IMR-90 (cell line): ENCODE measurements at regions not wholly inside any gene's neighbourhood (a gene's known extent, or its start where the extent isn't known, plus 50 kb on each side); places are given as distances from the start of the nearest gene placed in this dataset.
"Not testable (repeated sequence)": the region's sequence is repeated elsewhere in the genome, so short reads cannot be mapped to it uniquely, and the experiment has no call there.

Experiments used
- ATAC-seq: fragments of 200-7000 bp; cut with Tn5 transposase; 2 replicates; pipeline ENCODE4 v1.9.1; 2020; ENCODE audit warnings: low read depth, mild to moderate bottlenecking, moderate library complexity
- BruUV-seq: library from RNA; stranded (reverse); fragments of 400-500 nt; replicated peaks from 2 replicates; lab custom pipeline; 2021; lab: Mats Ljungman, UMichigan
- CTCF ChIA-PET: fragments of 300-600 bp; formaldehyde crosslinking; extraction: SDS; loops from one replicate; lab custom pipeline; 2021; ENCODE audit warnings: antibody characterized with exemption; lab: Yijun Ruan, JAX
- POLR2A ChIA-PET: fragments of 300-600 bp; sonication (Branson Sonifier 250); formaldehyde crosslinking; loops from one replicate; lab custom pipeline; 2022; ENCODE audit warnings: antibody characterized with exemption; ENCODE audit not compliant: unreplicated experiment; lab: Charles Lee
- DNase-seq: peaks from one replicate; pipeline ENCODE4 v3.0.0; 2013
- H2AFZ ChIP-seq: replicated peaks from 2 replicates; pipeline ENCODE3; 2013; ENCODE audit warnings: low read length, mild to moderate bottlenecking; ENCODE audit not compliant: poor library complexity
- H2AK5ac ChIP-seq: 2 replicates; pipeline ENCODE4 v1.6.1; 2013; ENCODE audit warnings: low read depth, low read length, inconsistent platforms
- H2AK9ac ChIP-seq: replicated peaks from 2 replicates; pipeline ENCODE3; 2013; ENCODE audit warnings: mild to moderate bottlenecking, low read depth, low read length, moderate library complexity; ENCODE audit not compliant: poor library complexity
- H2BK120ac ChIP-seq: 2 replicates; pipeline ENCODE4 v1.6.1; 2013; ENCODE audit warnings: low read depth, low read length, inconsistent platforms
- H2BK15ac ChIP-seq: 3 replicates; pipeline ENCODE4 v1.6.1; 2013; ENCODE audit warnings: low read depth, low read length, inconsistent platforms
- H2BK20ac ChIP-seq: 2 replicates; pipeline ENCODE4 v1.6.1; 2013; ENCODE audit warnings: low read depth, mild to moderate bottlenecking, inconsistent platforms, low read length, moderate library complexity
- H2BK5ac ChIP-seq: 2 replicates; pipeline ENCODE4 v1.6.1; 2013; ENCODE audit warnings: mild to moderate bottlenecking, low read depth, low read length, inconsistent platforms; ENCODE audit not compliant: poor library complexity, severe bottlenecking
- H3K14ac ChIP-seq: replicated peaks from 2 replicates; pipeline ENCODE4 v1.6.1; 2013; ENCODE audit warnings: low read depth, low read length, inconsistent platforms
- H3K18ac ChIP-seq: 2 replicates; pipeline ENCODE4 v1.6.1; 2013; ENCODE audit warnings: low read depth, low read length, control low read depth
- H3K23ac ChIP-seq: 2 replicates; pipeline ENCODE4 v1.6.1; 2013; ENCODE audit warnings: low read depth, low read length, inconsistent platforms
- H3K27ac ChIP-seq: 2 replicates; pipeline ENCODE4 v1.5.1; 2013; ENCODE audit warnings: mild to moderate bottlenecking, control low read depth, low read length; ENCODE audit not compliant: insufficient read depth
- H3K27me3 ChIP-seq: 2 replicates; pipeline ENCODE4 v1.6.1; 2013; ENCODE audit warnings: low read length; ENCODE audit not compliant: control insufficient read depth, insufficient read depth
- H3K36me3 ChIP-seq: 2 replicates; pipeline ENCODE4 v1.6.1; 2013; ENCODE audit warnings: low read length, mixed read lengths; ENCODE audit not compliant: control insufficient read depth, insufficient read depth
- H3K4ac ChIP-seq: 2 replicates; pipeline ENCODE4 v1.6.1; 2013; ENCODE audit warnings: low read depth, low read length, inconsistent platforms
- H3K4me1 ChIP-seq: 2 replicates; pipeline ENCODE4 v1.6.1; 2013; ENCODE audit warnings: low read length, mixed read lengths; ENCODE audit not compliant: control insufficient read depth, insufficient read depth
- H3K4me2 ChIP-seq: 2 replicates; pipeline ENCODE4 v1.6.1; 2013; ENCODE audit warnings: low read depth, mild to moderate bottlenecking, control low read depth, low read length, moderate library complexity
- H3K4me3 ChIP-seq: 2 replicates; pipeline ENCODE4 v1.5.1; 2013; ENCODE audit warnings: low read depth, mild to moderate bottlenecking, control low read depth, low read length, moderate library complexity; ENCODE audit not compliant: insufficient read depth
- H3K56ac ChIP-seq: 2 replicates; pipeline ENCODE4 v1.6.1; 2013; ENCODE audit warnings: low read length, inconsistent platforms; ENCODE audit not compliant: insufficient read depth; ENCODE audit errors: extremely low read depth
- H3K79me1 ChIP-seq, 2 experiments: 2 replicates each; pipeline ENCODE4 v1.6.1; 2013; ENCODE audit warnings: low read length in 2 of 2, inconsistent platforms in 1 of 2, low read depth in 1 of 2
- H3K9ac ChIP-seq: 2 replicates; pipeline ENCODE4 v1.6.1; 2013; ENCODE audit warnings: low read depth, low read length, control low read depth
- H3K9me1 ChIP-seq: 2 replicates; pipeline ENCODE4 v1.6.1; 2013; ENCODE audit warnings: low read length, inconsistent platforms; ENCODE audit not compliant: insufficient read depth
- H3K9me3 ChIP-seq: 2 replicates; pipeline ENCODE4 v1.6.1; 2013; ENCODE audit warnings: low read length; ENCODE audit not compliant: control insufficient read depth, insufficient read depth
- H4K20me1 ChIP-seq: 2 replicates; pipeline ENCODE4 v1.6.1; 2013; ENCODE audit warnings: low read length, inconsistent platforms; ENCODE audit not compliant: insufficient read depth
- H4K5ac ChIP-seq: 2 replicates; pipeline ENCODE4 v1.6.1; 2013; ENCODE audit warnings: mild to moderate bottlenecking, low read depth, low read length, control low read depth
- H4K8ac ChIP-seq, 2 experiments: 2 replicates each; pipeline ENCODE4 v1.6.1; 2013; ENCODE audit warnings: low read depth in 2 of 2, low read length in 2 of 2, control low read depth in 1 of 2, inconsistent platforms in 1 of 2
- H4K91ac ChIP-seq: 2 replicates; pipeline ENCODE4 v1.6.1; 2013; ENCODE audit warnings: low read depth, low read length, inconsistent platforms; ENCODE audit not compliant: insufficient read depth
- RAD21 ChIP-seq: IDR thresholded peaks from 2 replicates; pipeline ENCODE4 v1.6.1; 2012; ENCODE audit warnings: low read length, improper control_type of control experiment
- SMC3 ChIP-seq: fragments of 150-350 bp; IDR thresholded peaks from 2 replicates; pipeline ENCODE4 v1.6.1; 2016; ENCODE audit warnings: low read depth, mild to moderate bottlenecking, antibody characterized with exemption, low read length, moderate library complexity
- WGBS, 2 experiments: methylation state at CpG; one replicate each; pipeline versions ENCODE4 v1.1.5 to v1.1.7; 2013; ENCODE audit warnings: missing lambda C conversion rate in 2 of 2; ENCODE audit not compliant: insufficient read length in 1 of 2; ENCODE audit errors: extremely low coverage in 2 of 2; 5-methylcytosine and 5-hydroxymethylcytosine counted together
- dilution Hi-C: fragments of 300-500 bp; cut with HindIII; formaldehyde crosslinking; loops from one replicate; pipeline ENCODE4 v1.14.3; 2018; ENCODE audit warnings: low sequenced_read_pairs; ENCODE audit not compliant: unreplicated experiment
- in situ Hi-C: fragments of 300-500 bp; cut with MboI; formaldehyde crosslinking; loops from 3 replicates; pipeline ENCODE4 v1.14.3; 2019; ENCODE audit warnings: low sequenced_read_pairs, inconsistent platforms, mixed read lengths
- intact Hi-C: fragments of 100-400 bp; cut with micrococcal nuclease; formaldehyde crosslinking; loops from 2 replicates; pipeline ENCODE4 v1.10.0; 2022
- TF ChIP-seq, protein P1 (sequence below): conservative IDR thresholded peaks from 2 replicates; pipeline ENCODE4 v1.5.1; 2012; ENCODE audit warnings: mild to moderate bottlenecking, low read depth, low read length, improper control_type of control experiment

DNA sequence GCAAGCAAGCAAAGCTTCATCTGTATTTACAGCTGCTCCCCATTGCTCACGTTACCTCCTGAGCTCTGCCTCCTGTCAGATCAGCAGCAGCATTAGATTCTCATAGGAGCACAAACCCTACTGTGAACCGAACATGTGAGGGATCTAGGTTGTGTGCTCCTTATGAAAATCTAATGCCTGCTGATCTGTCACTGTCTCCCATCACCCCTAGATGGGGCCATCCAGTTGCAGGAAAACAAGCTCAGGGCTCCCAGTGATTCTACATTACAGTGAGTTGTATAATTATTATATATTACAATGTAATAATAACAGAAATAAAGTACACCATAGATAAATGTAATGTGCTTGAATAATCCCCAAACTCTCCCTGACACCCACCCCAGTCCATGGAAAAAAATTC, 238.1 kb downstream of the CNTN3 start:
- H3K9ac ChIP-seq, H3K36me3 ChIP-seq, H2BK5ac ChIP-seq, H4K5ac ChIP-seq, H3K9me3 ChIP-seq, H3K9me1 ChIP-seq, H3K56ac ChIP-seq, H3K4me1 ChIP-seq, H3K4me3 ChIP-seq, H3K27me3 ChIP-seq, H4K8ac ChIP-seq, H2BK120ac ChIP-seq, H3K4ac ChIP-seq, H2AK9ac ChIP-seq, BruUV-seq, dilution Hi-C loops, H2AFZ ChIP-seq, H2BK20ac ChIP-seq, H3K14ac ChIP-seq, H3K79me1 ChIP-seq, H2BK15ac ChIP-seq, H4K91ac ChIP-seq, ATAC-seq, H3K4me2 ChIP-seq, H3K18ac ChIP-seq, in situ Hi-C loops, H3K27ac ChIP-seq, H2AK5ac ChIP-seq, POLR2A ChIA-PET, H4K20me1 ChIP-seq, H3K23ac ChIP-seq: not testable (repeated sequence)
- DNase-seq, result peak; percentile 24
- CTCF ChIA-PET, result interaction anchor here (1.0 kb wide), 1 partner anchor 260 kb away, joined by 3 read pairs; no protein-coding TSS in a partner anchor
- intact Hi-C loops, result loop anchor here (5.0 to 10.0 kb wide), 2 partner anchors 508 to 796 kb away; no protein-coding TSS in a partner anchor
- peak; percentile 62 for TF ChIP-seq RAD21
- TF ChIP-seq, protein P1, sequence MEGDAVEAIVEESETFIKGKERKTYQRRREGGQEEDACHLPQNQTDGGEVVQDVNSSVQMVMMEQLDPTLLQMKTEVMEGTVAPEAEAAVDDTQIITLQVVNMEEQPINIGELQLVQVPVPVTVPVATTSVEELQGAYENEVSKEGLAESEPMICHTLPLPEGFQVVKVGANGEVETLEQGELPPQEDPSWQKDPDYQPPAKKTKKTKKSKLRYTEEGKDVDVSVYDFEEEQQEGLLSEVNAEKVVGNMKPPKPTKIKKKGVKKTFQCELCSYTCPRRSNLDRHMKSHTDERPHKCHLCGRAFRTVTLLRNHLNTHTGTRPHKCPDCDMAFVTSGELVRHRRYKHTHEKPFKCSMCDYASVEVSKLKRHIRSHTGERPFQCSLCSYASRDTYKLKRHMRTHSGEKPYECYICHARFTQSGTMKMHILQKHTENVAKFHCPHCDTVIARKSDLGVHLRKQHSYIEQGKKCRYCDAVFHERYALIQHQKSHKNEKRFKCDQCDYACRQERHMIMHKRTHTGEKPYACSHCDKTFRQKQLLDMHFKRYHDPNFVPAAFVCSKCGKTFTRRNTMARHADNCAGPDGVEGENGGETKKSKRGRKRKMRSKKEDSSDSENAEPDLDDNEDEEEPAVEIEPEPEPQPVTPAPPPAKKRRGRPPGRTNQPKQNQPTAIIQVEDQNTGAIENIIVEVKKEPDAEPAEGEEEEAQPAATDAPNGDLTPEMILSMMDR, result peak; percentile 52
- peak; percentile 48 for TF ChIP-seq SMC3
- WGBS, 2 experiments, result no CpG with 5 or more reads among the region's 2 CpGs
